ENCODE measurements at regions not wholly inside any gene's neighbourhood (a gene's known extent, or its start where the extent isn't known, plus 50 kb on each side); places are given as distances from the start of the nearest gene placed in this dataset.
"Not testable (repeated sequence)": the region's sequence is repeated elsewhere in the genome, so short reads cannot be mapped to it uniquely, and the experiment has no call there.

GRCh38 chr2:163934131-163934530, 198.3 kb upstream of the FIGN start:
- DNase-seq = no peak

- DNase-seq = no peak
Observed at GRCh38 chr2:163919717-163920116, 183.9 kb upstream of the FIGN start.

- not testable (repeated sequence) for DNase-seq
Observed at GRCh38 chr2:163914486-163914885, 178.7 kb upstream of the FIGN start.

- DNase-seq = not testable (repeated sequence)
Observed at GRCh38 chr2:163913532-163913944, 177.7 kb upstream of the FIGN start.

- DNase-seq = no peak
Observed at GRCh38 chr2:163909411-163910080, 173.7 kb upstream of the FIGN start.

- no peak for DNase-seq
Observed at GRCh38 chr2:163906410-163906809, 170.6 kb upstream of the FIGN start.

GRCh38 chr2:163897799-163898198, 162.0 kb upstream of the FIGN start:
- DNase-seq = no peak

DNA sequence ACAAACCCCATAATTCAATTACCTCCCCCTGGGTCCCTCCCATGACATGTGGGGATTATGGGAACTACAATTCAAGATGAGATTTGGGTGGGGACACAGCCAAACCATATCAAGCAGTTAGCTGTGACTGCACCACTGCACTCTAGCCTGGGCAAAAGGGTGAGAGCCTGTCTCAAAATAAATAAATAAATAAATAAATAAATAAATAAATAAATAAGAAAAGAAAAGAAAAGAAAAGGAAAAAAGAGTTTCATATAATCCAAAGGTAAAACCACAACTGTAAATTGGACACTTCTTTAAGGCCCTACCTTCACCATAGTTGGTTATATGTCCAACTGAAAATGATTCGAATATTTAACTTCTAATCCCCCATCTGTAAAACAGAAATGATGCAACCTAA, 157.6 kb upstream of the FIGN start:
- not testable (repeated sequence) for DNase-seq

DNA sequence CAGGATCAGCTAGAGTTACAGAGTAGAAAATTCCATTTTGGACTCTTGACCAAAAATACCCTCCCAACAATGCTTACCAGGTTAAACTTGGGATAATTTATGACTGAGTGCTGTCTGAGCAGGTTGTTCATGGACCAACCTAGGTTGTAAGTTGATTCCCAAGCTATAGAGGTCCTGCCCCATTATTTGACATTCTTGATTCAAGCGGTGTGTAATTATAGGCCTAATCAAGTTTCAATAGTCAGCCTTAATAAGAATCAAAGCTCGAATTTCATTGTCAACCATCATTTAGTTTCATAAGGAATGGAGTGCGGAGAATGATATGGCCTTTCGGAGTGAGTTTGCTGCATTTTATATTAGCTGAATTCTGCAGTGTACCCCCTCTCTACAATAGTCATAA, 152.8 kb upstream of the FIGN start:
- DNase-seq = peak; percentile 34

- no peak for DNase-seq
Observed at GRCh38 chr2:163887182-163887581, 151.4 kb upstream of the FIGN start.

GRCh38 chr2:163884416-163884815, 148.6 kb upstream of the FIGN start:
- no peak for DNase-seq

DNA sequence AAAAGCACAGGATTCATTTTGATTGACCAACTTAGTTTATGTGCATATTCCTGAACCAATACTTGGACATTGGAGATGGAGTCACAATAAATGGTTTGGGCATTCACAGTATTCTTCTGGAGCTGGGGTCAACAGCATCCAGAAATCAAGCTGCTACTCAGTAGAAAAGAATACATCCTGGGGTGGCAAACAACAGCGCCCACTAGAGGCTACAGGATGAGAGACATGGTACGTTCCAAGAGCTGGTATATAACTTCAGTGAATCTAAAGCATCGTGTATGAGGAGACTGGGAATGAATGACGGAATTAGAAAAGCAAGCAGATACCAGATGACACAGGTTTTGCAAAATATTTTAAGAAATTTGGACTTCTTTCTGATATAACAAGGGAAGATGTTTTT, 142.9 kb upstream of the FIGN start:
- DNase-seq = no peak

DNA sequence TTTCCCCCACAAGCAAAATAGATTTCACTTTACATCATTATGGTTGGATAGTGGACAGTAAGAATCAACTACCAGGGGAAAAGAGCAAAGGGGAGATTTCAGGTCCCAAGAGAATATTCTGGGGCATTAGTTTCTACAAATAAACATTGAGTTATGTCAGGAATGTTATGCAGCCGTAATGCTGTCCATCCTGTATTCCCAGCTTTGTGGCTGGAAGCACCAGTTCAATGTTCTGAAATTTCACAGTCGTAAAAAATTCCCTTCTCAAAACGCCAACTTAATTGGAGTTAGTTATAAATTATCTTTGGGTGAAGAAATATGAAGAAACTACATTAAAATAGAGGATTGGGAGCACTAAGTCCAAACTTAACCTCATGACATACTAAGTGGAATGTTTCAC, 141.5 kb upstream of the FIGN start:
- no peak for DNase-seq

GRCh38 chr2:163863073-163863472, 127.3 kb upstream of the FIGN start:
- no peak for DNase-seq

- DNase-seq = no peak
Observed at GRCh38 chr2:163859951-163860350, 124.1 kb upstream of the FIGN start.

- DNase-seq = no peak
Observed at GRCh38 chr2:163856941-163857340, 121.1 kb upstream of the FIGN start.

- no peak for DNase-seq
Observed at GRCh38 chr2:163852616-163853015, 116.8 kb upstream of the FIGN start.

- no peak for DNase-seq
Observed at GRCh38 chr2:163849756-163850435, 114.1 kb upstream of the FIGN start.

- DNase-seq = no peak
Observed at GRCh38 chr2:163838890-163839289, 103.1 kb upstream of the FIGN start.

DNA sequence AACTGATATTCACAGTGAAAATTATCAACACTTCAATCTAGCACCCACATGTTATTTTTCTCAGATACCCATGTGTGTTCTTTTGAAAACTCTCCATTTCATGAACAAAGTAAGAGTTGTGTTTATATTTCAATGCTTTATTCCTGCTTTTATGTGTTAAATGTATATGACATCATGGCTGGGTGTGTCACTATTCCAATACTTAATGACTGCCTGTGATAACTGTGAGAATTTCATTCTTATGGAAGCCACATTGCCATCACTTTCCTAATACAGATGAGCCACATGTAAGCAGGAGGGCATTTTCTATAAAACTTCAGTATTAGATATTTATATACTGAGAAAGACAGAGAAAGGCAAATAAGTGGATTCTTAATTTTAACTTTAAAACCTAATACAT, 100.4 kb upstream of the FIGN start:
- no peak for DNase-seq

- DNase-seq = no peak
Observed at GRCh38 chr2:163834841-163835240, 99.0 kb upstream of the FIGN start.

DNA sequence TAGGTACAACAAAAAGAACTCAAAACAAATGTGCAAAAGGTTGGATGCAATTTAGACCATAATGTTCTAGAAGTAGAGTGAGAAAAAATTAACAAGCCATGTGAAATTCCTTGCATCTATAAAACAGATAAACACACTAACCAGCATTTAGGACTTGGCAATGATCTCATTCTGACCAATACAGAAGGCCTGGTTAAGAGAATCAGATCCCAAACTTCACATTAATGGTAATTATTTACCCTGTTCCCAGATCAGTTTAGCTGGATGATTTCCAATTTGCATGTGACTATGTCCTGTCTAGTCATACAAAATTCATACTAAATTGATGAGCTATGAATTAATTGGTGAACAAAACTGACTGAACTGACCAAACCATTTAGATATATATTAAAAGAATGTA, 98.4 kb upstream of the FIGN start:
- DNase-seq = no peak

DNA sequence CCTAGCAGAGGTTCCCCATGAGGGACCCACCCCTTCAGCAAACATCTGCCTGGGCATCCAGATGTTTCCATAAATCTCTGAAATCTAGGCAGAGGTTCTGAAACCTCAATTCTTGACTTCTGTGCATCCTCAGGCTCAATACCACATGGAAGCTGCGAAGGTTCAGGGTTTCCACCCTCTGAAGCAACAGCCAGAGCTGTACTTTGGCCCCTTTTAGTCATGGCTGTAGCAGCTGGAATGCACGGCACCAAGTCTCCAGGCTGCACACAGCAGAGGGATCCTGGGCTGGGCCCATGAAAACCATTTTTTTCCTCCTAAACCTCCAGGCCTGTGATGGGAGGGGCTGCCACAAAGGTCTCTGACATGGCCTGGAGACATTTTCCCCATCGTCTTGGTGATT, 93.0 kb upstream of the FIGN start:
- DNase-seq = no peak

- DNase-seq = no peak
Observed at GRCh38 chr2:163822033-163822432, 86.2 kb upstream of the FIGN start.
